ENCODE measurements at regions not wholly inside any gene's neighbourhood (a gene's known extent, or its start where the extent isn't known, plus 50 kb on each side); places are given as distances from the start of the nearest gene placed in this dataset.
"Not testable (repeated sequence)": the region's sequence is repeated elsewhere in the genome, so short reads cannot be mapped to it uniquely, and the experiment has no call there.

DNA sequence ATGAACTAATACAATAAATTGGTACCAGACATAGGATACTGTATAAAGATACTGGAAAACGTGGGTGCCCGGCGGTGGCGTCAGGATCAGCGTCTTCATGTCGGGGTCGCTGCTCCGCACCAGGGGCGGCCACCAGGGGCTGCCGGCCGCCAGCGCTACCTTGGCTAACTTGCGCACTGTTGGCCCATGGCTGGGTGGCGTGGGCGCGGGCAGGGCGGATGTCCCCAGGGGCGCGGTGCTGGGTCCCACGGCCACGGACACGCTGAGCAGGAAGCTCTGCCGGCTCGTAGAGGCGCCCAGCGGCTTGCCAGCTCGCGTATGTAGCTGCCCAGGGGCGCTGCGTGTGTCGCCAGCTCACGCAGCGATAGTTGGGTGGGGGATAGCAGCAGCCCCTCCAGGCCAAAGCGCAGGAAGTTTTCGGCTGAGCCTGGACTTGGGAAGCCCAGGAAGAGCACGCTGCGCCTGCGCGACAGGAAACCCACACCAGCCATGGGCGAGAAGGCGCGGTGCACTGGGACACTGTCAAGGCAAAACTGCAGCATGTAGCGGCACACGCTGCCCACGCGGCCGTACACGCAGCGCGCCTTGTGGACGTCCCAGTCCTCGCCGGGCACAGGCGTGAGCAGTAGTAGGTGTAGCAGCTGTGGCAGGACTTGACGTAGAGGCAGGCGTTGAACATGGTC, 299.9 kb downstream of the CCDC74A start:
- TF ChIP-seq, protein P1, sequence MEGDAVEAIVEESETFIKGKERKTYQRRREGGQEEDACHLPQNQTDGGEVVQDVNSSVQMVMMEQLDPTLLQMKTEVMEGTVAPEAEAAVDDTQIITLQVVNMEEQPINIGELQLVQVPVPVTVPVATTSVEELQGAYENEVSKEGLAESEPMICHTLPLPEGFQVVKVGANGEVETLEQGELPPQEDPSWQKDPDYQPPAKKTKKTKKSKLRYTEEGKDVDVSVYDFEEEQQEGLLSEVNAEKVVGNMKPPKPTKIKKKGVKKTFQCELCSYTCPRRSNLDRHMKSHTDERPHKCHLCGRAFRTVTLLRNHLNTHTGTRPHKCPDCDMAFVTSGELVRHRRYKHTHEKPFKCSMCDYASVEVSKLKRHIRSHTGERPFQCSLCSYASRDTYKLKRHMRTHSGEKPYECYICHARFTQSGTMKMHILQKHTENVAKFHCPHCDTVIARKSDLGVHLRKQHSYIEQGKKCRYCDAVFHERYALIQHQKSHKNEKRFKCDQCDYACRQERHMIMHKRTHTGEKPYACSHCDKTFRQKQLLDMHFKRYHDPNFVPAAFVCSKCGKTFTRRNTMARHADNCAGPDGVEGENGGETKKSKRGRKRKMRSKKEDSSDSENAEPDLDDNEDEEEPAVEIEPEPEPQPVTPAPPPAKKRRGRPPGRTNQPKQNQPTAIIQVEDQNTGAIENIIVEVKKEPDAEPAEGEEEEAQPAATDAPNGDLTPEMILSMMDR (IDR thresholded peaks at IDR 0.05; ENCODE audit: insufficient read depth, low read depth, low read length, missing control alignments), result no peak
- DNase-seq (ENCODE audit: low read depth), result no peak
- H3K4me3 ChIP-seq (ENCODE audit: low read depth, low read length), result no peak overlapping the region

DNA sequence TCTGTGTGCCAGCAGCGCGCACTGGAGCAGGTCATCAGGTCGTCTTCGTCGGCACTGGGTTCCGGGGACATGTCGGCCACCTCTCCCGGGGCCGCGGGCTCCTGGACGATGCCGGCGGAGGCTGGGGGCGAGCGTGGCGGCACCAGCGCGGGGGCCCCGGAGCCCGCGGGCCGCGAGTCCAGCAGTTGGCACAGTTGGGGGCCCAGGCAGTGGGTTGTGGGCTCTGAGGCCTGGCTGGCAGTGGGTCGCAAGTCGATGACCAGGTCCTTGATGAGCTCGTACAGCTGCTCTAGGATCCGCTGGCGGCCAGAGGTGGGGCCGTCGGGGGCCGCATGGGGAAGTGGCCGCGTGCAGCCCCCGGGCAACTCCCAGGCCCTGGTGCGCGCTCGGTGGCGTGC, 300.5 kb downstream of the CCDC74A start:
- H3K4me3 ChIP-seq (ENCODE audit: low read depth, low read length), result no peak overlapping the region
- DNase-seq (ENCODE audit: low read depth), result no peak
- TF ChIP-seq, protein P1 (IDR thresholded peaks at IDR 0.05; ENCODE audit: insufficient read depth, low read depth, low read length, missing control alignments), result no peak

DNA sequence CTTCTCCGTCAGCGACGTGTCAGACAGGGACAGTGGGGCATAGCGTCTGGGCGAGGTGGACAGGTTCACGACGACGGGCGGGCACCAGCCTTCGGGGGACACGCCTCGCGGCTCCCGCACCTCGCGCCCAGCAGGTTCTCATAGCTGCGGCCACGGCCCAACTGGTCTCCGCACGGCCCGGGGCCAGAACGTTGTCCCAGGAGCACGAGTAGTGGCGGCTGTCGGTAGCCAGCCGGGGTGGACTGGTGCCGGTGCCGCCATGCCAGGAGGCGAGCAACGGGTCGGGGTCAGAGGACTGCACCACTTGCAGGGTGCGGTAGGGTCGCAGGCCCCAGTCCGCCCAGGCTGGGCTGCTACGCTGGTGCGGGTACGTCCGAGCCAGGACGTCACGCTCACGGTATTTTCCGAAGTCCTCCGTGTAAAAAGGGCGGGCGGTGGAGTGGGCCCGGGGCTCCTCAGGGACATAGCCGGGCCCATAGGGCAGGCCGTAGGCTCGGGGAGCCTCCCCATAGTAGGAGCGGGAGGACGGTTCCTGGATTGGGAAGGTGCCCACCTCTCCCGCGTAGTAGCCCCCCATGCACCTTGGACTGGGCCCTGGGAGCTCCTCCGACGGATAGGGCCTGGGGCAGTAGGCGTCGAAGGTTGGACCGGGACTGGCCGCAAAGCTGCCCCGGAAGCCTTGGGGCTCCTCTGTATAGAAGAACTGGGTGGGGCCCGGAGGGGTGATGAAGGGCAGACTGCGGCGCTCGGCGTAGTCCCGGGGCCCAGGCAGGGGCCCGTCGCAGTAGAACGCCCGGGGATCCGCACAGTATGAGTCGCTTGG, 301.2 kb downstream of the CCDC74A start:
- not testable (repeated sequence) for H3K4me3 ChIP-seq (ENCODE audit: low read depth, low read length); DNase-seq (ENCODE audit: low read depth)

DNA sequence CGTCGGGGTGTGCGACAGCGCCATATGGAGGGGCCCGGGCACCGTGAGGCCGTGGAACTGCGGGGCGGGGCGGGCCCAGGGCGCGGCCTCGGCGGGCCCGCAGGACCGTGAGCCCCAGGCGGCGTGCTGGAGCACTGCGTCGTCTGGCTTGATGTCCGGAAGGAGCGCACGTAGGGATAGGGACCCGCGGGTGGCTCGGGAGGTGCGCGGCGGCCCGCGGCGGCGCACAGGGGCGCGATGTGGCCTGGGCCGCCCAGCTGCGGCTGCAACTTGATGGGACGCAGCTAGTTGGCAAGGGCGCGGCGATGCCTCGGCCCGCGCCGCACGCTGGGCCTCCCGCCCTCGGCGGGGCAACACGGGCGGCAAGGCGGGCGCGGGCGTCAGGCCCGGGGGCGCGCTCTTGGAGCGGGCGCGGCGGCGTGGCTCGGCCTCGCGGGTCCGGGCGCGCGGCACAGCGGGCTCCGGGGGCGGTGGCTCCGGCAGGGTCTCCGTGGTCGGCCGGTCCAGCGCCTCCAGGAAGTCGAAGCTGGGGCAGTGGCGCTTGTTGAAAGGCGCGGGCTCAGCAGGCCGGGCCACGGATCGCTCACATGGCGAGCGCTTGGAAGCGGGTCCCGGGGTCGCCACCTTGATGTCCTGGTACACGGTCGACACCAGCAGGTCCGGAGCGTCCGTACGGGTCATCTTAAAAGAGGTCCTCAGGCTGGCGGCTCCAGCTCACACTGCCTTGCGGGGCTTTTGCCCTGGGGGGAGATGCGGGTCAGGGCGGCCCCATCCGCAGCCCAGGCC, 302.0 kb downstream of the CCDC74A start:
- not testable (repeated sequence) for DNase-seq (ENCODE audit: low read depth)

DNA sequence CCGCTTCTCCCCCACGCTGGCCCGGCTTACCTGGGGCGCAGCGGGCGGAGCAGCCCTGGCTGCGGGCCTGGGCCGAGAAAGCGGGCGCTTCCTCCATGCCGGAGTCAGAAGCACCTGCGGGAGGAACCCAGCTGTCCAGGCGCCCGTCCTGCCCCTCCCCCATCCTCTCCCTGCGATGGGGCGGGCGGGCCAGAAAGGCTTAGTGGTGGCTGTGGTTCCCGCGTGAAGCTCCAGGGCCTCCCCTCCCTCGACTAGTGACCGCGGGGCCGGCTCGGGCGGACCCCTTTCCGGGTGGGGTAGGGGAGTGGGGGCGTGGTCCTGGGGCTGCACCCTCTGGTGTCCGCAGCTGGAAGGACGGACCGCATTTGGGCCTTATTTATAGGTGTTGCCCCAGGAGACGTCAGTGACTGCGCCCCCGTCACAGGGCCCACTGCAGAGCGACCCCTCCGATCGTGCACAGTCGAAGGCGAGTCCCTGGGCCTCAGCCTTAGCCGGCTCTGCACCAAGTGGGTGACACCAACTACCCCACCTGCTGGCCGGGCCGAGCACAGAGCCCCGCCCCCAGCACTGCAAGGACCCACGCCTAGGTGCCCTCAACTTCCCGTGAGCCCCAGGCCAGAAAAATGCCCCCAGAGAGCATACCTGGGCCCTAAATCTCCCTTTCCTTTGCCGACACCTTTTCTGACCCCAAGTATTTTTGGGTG, 302.7 kb downstream of the CCDC74A start:
- DNase-seq (ENCODE audit: low read depth); H3K4me3 ChIP-seq (ENCODE audit: low read depth, low read length): not testable (repeated sequence)

More for the DNA sequence above, 302.0 kb downstream of the CCDC74A start:
- H3K4me3 ChIP-seq (ENCODE audit: low read depth, low read length), result not testable (repeated sequence)

DNA sequence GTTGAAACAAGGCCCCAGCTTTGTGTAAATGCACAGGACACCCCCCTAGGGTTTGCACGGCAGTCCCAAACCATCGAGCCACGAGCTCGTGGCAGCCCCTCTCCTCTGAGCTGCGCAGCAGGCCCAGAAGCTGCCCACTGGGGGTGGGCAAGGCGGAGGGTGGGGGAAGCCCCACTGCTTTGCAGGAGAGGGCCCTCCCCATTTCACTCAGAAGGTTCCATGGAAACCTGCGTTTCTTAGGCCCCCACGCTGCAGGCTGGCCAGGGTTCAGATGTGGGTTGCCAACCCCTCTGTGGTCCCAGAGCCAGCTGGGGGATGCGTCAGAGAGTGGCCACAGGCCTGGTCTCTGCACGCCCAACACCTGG, 303.2 kb downstream of the CCDC74A start:
- H3K4me3 ChIP-seq (ENCODE audit: low read depth, low read length); DNase-seq (ENCODE audit: low read depth): not testable (repeated sequence)

DNA sequence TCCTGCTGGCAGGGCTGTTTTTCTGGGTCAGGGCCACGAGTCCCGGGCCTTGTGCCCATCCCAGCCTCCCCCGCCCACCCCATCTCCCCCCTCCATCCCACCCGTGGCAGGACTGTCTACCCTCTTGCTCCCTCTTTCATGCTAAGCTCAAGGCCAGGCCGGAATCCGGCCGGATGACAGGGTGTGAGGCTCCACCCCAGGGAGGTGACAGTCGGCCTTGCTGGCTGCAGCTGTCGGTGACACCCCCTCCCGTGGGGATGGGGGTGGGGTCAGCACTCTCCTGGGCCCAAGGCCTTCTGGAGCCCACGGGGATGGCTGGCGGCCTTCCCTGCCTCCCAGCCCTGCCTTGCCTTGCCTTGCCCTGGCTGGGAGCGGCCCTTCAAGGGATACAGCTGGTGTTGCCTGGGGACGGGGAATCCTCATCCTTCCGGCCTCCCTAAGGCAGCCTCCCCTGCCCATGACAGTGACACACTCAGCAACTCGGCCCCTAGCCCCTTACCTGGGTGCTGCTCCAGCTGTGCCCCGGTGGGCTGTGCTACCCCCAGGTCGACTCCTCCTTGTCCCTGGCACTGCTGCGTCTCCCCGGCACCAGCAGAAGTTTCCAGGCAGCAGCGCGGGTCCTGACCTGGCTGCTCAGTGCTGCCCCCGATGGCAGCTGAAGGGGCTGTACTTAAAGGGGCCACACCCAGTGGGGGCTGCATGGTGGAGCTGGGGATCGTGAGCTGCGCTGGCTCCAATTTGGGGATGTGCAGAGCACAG, 303.9 kb downstream of the CCDC74A start:
- TF ChIP-seq, protein P1 (IDR thresholded peaks at IDR 0.05; ENCODE audit: insufficient read depth, low read depth, low read length, missing control alignments), result peak; percentile 38
- DNase-seq (ENCODE audit: low read depth), result peak; percentile 41
- H3K4me3 ChIP-seq (ENCODE audit: low read depth, low read length), result not testable (repeated sequence)

DNA sequence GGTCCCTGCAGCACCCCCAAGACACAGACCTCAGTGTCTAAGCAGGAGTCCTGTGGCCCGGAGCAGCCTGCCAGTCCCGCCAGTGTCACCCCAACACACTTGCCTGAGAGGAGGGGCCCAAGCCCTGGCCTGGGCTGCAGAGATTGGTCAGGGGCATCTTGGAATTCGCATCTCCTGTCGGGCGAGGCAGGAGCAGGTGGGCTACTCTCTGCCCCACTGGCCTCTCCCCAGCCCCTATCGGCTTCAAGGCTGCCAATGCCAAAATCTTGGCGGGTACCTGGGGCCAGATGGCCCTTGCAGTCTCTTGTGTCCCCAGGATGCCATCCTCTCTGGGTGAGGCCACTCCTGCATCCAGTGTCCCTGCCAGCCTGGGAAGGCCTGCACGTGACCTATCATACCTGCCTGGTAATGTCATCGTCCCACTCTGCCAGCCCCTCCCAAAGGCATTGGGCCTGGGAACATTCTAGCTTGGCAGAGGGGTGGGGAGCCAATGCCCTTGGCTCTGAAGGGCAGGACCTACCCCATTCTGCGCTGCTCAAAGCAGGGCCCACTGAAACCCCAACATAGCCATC, 304.6 kb downstream of the CCDC74A start:
- not testable (repeated sequence) for H3K4me3 ChIP-seq (ENCODE audit: low read depth, low read length); DNase-seq (ENCODE audit: low read depth)

DNA sequence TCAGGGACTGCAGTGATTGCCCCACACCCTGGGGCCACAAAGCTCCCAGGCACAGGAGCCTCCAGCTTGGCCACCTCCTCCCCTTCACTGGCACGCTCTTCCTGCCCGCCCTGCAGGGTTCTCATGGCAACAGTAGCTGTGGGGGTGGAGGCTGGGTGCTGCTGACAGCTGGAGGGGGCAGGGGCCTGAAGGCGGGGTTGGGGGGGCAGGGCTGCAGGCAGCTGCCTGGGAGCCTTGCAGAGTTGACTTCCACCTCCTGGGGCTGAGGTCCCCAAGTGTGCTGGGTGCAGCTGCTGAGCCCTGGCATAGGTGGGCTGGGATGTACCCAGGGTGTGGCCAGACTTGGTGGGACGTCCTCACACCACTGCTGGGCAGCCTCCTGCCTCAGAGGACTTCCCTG, 305.2 kb downstream of the CCDC74A start:
- H3K4me3 ChIP-seq (ENCODE audit: low read depth, low read length); DNase-seq (ENCODE audit: low read depth): not testable (repeated sequence)

DNA sequence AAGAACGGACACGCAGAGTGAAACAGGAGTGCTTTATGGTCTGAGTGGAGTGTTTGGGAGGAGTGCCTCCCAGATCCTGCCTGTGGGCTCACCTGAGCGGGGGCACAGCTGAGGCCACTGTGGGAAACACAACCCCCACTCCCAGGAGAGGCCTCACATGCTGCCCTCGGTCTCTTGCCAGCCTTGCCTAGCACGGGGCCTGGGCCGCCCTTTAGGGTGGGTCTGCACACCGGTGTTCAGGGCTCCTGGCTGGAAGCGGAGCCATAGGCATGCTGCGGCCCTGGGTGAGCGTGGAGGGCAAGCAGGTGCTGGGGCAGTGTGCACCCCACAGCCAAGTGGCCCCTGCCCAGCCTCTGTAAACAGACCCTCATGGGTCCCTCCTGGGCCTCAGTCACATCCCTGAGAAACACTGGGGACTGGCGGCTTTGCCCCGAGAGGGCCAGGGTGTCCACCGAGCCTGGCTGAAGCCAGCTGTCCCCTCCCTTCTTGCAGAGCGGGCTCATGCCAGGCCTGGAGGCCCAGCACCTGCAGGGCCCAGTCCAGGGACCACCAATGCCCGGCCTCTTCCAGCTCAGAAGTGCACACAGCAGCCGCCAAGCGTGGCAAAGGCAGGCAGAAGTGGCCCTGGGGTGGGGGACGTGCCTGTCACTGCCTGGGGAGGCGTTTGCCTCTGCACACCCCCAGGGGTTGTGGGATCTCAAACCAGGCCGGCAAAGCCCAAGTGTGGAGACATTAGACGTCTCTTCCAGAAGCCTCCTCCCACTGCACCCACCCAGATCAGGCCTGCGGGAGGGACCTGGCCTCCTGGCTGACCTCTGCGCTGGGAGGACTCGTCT, 305.9 kb downstream of the CCDC74A start:
- DNase-seq (ENCODE audit: low read depth); H3K4me3 ChIP-seq (ENCODE audit: low read depth, low read length): not testable (repeated sequence)

DNA sequence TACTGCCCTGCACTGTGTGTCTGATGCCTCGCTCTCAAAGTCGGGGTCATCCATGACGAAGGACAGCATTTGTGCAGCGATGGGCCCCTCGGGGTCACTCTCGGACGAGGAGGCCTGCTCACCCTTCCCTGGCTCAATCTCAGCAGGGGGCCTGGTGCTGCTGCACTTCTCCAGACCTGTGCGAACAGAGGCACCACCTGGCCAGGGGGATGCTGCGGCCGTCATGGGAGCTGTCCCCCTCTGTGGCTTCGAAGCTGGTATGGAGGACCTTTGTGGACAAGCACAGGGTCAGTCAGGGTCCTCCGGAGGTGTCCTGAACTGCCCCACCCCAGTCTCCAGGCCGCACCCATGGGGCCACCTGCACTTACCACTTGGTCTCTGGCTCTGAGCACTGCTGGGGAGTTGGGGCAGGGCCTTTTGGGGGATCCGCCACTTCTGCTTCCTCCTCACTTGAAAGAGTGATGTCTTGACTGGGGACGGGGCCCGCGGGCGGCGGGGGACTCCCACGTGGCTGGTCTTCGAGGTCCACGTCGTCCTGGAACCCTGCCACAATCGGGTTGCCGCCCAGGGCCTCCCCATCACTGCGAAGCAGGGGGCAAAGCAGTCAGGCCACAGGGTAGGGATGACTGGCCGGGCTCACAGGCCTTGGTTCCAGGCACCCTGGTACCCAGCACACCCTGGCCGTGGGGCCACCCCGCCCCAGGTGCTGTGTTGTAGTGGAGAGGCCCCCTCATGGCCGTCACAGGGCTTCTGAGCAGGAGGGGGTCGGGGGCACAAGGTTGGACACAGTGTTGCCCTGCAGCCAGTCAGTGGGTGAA, 306.7 kb downstream of the CCDC74A start:
- not testable (repeated sequence) for DNase-seq (ENCODE audit: low read depth); H3K4me3 ChIP-seq (ENCODE audit: low read depth, low read length)

DNA sequence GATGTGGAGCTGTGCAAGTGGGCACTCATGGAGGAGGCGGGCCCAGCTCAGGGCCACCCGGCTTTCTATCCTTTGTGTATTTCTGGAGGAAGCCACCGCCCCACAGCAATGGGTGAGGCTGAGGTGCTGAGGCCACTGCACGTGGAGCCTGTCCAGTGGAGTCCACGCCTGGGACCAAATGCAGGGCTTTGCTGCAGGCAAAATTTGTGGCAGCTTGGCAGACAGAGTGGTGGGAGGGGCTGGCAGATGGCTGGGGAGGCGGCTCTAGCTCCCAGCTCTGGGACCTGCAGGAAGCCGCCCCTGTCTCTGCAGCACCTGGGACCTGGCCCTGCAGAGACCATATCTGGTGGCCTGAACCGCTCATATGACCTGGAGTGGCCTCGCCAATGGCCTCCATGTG, 307.3 kb downstream of the CCDC74A start:
- DNase-seq (ENCODE audit: low read depth), result not testable (repeated sequence)

More for the DNA sequence above, 307.3 kb downstream of the CCDC74A start:
- not testable (repeated sequence) for H3K4me3 ChIP-seq (ENCODE audit: low read depth, low read length)

All from GM12865 (cell line).